ENCODE measurements at regions not wholly inside any gene's neighbourhood (a gene's known extent, or its start where the extent isn't known, plus 50 kb on each side); places are given as distances from the start of the nearest gene placed in this dataset.

- ChIA-PET CTCF (no interaction called here), POLR2A (no interaction called here)
- no peak for DNase-seq (ENCODE audit: low read depth, low spot score)
- no peaks in the 10 kb centered on the region for H3K27me3 ChIP-seq (ENCODE audit: control insufficient read depth, insufficient read depth, low read length)
- H3K4me3 ChIP-seq (ENCODE audit: low read depth, low read length), result no peak overlapping the region
- H3K27ac ChIP-seq (ENCODE audit: low read depth, low read length), result no peak overlapping the region
- TF ChIP-seq, protein P1, sequence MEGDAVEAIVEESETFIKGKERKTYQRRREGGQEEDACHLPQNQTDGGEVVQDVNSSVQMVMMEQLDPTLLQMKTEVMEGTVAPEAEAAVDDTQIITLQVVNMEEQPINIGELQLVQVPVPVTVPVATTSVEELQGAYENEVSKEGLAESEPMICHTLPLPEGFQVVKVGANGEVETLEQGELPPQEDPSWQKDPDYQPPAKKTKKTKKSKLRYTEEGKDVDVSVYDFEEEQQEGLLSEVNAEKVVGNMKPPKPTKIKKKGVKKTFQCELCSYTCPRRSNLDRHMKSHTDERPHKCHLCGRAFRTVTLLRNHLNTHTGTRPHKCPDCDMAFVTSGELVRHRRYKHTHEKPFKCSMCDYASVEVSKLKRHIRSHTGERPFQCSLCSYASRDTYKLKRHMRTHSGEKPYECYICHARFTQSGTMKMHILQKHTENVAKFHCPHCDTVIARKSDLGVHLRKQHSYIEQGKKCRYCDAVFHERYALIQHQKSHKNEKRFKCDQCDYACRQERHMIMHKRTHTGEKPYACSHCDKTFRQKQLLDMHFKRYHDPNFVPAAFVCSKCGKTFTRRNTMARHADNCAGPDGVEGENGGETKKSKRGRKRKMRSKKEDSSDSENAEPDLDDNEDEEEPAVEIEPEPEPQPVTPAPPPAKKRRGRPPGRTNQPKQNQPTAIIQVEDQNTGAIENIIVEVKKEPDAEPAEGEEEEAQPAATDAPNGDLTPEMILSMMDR (IDR thresholded peaks at IDR 0.05; ENCODE audit: low read depth, low read length), result no peak
- H3K9me3 ChIP-seq (ENCODE audit: control insufficient read depth, insufficient read depth, low read length), result no peaks in the 10 kb centered on the region
Observed at GRCh38 chr20:7702141-7702540, 238.1 kb downstream of the HAO1 start.

DNA sequence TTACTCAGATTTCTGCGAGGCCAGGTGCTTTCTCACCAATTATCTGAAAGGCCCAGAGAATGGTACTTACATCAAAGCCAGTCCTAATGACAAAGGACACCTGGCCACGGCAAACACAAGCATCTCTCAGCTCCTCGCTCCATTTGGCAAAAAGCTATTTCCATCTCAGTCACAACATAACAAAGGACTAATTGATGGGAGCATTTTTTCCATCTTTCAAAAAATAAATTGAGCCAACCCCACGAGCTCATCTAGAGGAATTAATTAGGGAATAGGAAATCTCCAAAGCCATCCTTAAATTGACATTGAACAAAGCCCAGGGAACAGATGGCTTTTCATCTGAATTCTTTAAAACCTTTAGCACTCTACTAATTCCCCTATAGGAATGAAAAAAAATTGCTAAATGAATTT lies 236.7 kb downstream of the HAO1 start:
- ChIA-PET CTCF (no interaction called here), POLR2A (no interaction called here)
- no peaks in the 10 kb centered on the region for H3K27me3 ChIP-seq (ENCODE audit: control insufficient read depth, insufficient read depth, low read length)
- TF ChIP-seq, protein P1 (IDR thresholded peaks at IDR 0.05; ENCODE audit: low read depth, low read length), result no peak
- no peak overlapping the region for H3K4me3 ChIP-seq (ENCODE audit: low read depth, low read length)
- no peak overlapping the region for H3K27ac ChIP-seq (ENCODE audit: low read depth, low read length)
- no peaks in the 10 kb centered on the region for H3K9me3 ChIP-seq (ENCODE audit: control insufficient read depth, insufficient read depth, low read length)
- no peak for DNase-seq (ENCODE audit: low read depth, low spot score)

- ChIA-PET CTCF (no interaction called here), POLR2A (no interaction called here)
- no peaks in the 10 kb centered on the region for H3K9me3 ChIP-seq (ENCODE audit: control insufficient read depth, insufficient read depth, low read length)
- no peak overlapping the region for H3K4me3 ChIP-seq (ENCODE audit: low read depth, low read length)
- H3K27ac ChIP-seq (ENCODE audit: low read depth, low read length), result no peak overlapping the region
- no peaks in the 10 kb centered on the region for H3K27me3 ChIP-seq (ENCODE audit: control insufficient read depth, insufficient read depth, low read length)
- no peak for DNase-seq (ENCODE audit: low read depth, low spot score)
- TF ChIP-seq, protein P1 (IDR thresholded peaks at IDR 0.05; ENCODE audit: low read depth, low read length), result no peak
Observed at GRCh38 chr20:7703996-7704395, 236.3 kb downstream of the HAO1 start.

DNA sequence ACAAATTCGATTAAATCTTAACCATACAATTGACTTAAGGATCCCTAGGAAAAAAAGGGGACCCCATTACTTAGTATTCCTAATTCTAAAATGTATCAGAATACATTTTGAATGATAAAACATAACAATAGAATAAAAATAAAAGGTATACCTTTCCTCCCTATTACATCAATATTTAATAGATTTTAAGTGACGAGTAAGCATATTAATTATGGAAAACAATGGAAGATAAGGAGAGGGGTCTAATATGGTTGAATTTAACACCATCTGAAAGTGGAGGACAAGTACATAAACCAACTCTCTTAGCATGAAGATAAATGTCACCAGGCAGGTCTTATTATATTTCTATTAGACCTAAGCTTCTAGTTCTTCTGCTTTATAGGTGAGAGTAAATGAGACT lies 232.1 kb downstream of the HAO1 start:
- H3K9me3 ChIP-seq (ENCODE audit: control insufficient read depth, insufficient read depth, low read length), result no peaks in the 10 kb centered on the region
- no peak overlapping the region for H3K27ac ChIP-seq (ENCODE audit: low read depth, low read length)
- no peaks in the 10 kb centered on the region for H3K27me3 ChIP-seq (ENCODE audit: control insufficient read depth, insufficient read depth, low read length)
- DNase-seq (ENCODE audit: low read depth, low spot score), result no peak
- TF ChIP-seq, protein P1 (IDR thresholded peaks at IDR 0.05; ENCODE audit: low read depth, low read length), result no peak
- no peak overlapping the region for H3K4me3 ChIP-seq (ENCODE audit: low read depth, low read length)
- ChIA-PET CTCF (no interaction called here), POLR2A (no interaction called here)

GRCh38 chr20:7708782-7709181 lies 231.5 kb downstream of the HAO1 start:
- H3K4me3 ChIP-seq (ENCODE audit: low read depth, low read length), result no peak overlapping the region
- DNase-seq (ENCODE audit: low read depth, low spot score), result no peak
- no peak overlapping the region for H3K27ac ChIP-seq (ENCODE audit: low read depth, low read length)
- H3K9me3 ChIP-seq (ENCODE audit: control insufficient read depth, insufficient read depth, low read length), result no peaks in the 10 kb centered on the region
- H3K27me3 ChIP-seq (ENCODE audit: control insufficient read depth, insufficient read depth, low read length), result no peaks in the 10 kb centered on the region
- TF ChIP-seq, protein P1 (IDR thresholded peaks at IDR 0.05; ENCODE audit: low read depth, low read length), result no peak
- ChIA-PET POLR2A (no interaction called here), CTCF (no interaction called here)
